ENCODE measurements at regions not wholly inside any gene's neighbourhood (a gene's known extent, or its start where the extent isn't known, plus 50 kb on each side); places are given as distances from the start of the nearest gene placed in this dataset.
A peak's percentile ranks its signal among the peaks of the same experiment; 100 is the strongest.

- peaks cover 15% of the 10 kb centered on the region for H3K4me1 Mint-ChIP-seq (ENCODE audit: unreplicated experiment)
- no peak overlapping the region for H3K4me3 Mint-ChIP-seq (ENCODE audit: unreplicated experiment)
- H3K27me3 Mint-ChIP-seq (ENCODE audit: unreplicated experiment) = peaks cover 55% of the 10 kb centered on the region
- no peaks in the 10 kb centered on the region for H3K9me3 Mint-ChIP-seq (ENCODE audit: unreplicated experiment)
- TF ChIP-seq CTCF (IDR thresholded peaks at IDR 0.05) = no peak
- H3K36me3 Mint-ChIP-seq (ENCODE audit: unreplicated experiment) = peaks cover 1% of the 10 kb centered on the region
- H3K27ac Mint-ChIP-seq (ENCODE audit: unreplicated experiment) = no peak overlapping the region
- DNase-seq (ENCODE audit: extremely low spot score, unreplicated experiment) = no peak
These were observed 320.4 kb upstream of the PROK2 start for GRCh38 chr3:72105306-72105705.

DNA sequence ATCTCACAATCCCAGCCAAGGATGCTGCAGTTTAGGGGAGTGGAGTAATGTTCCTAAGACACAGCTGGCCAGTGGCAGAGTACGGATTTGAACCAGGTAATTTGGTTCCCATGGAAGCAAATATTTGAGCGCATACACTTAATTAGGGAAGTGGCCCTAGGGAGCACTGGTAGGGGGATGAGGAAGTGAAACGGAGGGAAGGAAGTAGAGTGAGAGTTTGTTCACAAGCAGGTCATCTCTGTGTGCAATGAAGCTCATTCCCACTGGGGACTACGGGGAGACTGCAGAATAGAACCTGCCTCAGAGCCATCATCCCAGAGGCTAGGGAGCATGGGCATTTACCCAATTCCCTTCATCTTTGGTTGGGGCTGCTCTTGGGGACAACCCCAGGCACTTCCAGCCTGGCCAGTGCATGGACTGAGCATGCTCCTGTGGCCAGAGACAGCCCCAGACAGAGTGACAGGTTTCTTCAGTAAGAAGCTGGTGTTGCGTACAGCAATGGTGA, 317.2 kb upstream of the PROK2 start:
- Mint-ChIP-seq H3K36me3 (ENCODE audit: unreplicated experiment) (no peaks in the 10 kb centered on the region), H3K27ac (ENCODE audit: unreplicated experiment) (no peak overlapping the region), H3K9me3 (ENCODE audit: unreplicated experiment) (no peaks in the 10 kb centered on the region), H3K4me1 (ENCODE audit: unreplicated experiment) (peaks cover 15% of the 10 kb centered on the region), H3K27me3 (ENCODE audit: unreplicated experiment) (peaks cover 74% of the 10 kb centered on the region), H3K4me3 (ENCODE audit: unreplicated experiment) (no peak overlapping the region)
- TF ChIP-seq CTCF (IDR thresholded peaks at IDR 0.05) = no peak
- DNase-seq (ENCODE audit: extremely low spot score, unreplicated experiment) = no peak

GRCh38 chr3:72101494-72101893, 316.5 kb upstream of the PROK2 start:
- Mint-ChIP-seq H3K4me1 (ENCODE audit: unreplicated experiment) (peaks cover 15% of the 10 kb centered on the region), H3K36me3 (ENCODE audit: unreplicated experiment) (no peaks in the 10 kb centered on the region), H3K9me3 (ENCODE audit: unreplicated experiment) (no peaks in the 10 kb centered on the region), H3K4me3 (ENCODE audit: unreplicated experiment) (peak overlapping the region; percentile 68), H3K27ac (ENCODE audit: unreplicated experiment) (no peak overlapping the region), H3K27me3 (ENCODE audit: unreplicated experiment) (peaks cover 77% of the 10 kb centered on the region)
- DNase-seq (ENCODE audit: extremely low spot score, unreplicated experiment) = no peak
- TF ChIP-seq CTCF (IDR thresholded peaks at IDR 0.05) = no peak

DNA sequence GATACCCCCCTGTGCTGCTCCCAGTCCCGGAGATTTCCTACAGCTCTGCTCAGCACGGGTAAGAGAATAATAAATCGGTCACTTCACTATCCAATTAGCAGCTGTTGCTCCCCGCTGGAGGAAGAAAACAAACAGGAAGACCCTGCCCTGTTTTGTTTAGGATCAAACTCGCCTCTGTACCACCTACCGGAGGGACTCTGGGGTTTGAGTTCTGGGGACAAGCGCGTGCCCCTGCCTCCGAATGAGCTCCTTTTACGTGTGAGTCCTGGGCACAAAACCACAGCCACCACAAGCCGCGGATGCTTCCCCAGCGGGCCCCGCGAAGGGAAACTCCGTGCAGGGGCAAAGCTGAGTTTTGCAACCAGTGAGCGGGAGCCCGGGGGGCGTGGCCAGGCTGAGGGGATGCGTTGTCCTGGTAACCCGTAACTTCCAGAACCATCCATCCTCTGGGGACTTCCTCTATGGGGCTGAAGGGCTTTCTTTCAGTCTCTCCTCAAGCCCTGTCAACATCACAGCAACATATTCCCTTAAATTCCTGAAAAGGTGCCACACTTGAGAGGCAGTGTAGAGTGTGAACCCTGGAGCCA, 315.7 kb upstream of the PROK2 start:
- H3K27me3 Mint-ChIP-seq (ENCODE audit: unreplicated experiment) = peaks cover 75% of the 10 kb centered on the region
- DNase-seq (ENCODE audit: extremely low spot score, unreplicated experiment) = peak; percentile 92
- H3K9me3 Mint-ChIP-seq (ENCODE audit: unreplicated experiment) = no peaks in the 10 kb centered on the region
- peak overlapping the region; percentile 68 for H3K4me3 Mint-ChIP-seq (ENCODE audit: unreplicated experiment)
- H3K36me3 Mint-ChIP-seq (ENCODE audit: unreplicated experiment) = no peaks in the 10 kb centered on the region
- TF ChIP-seq CTCF (IDR thresholded peaks at IDR 0.05) = no peak
- peaks cover 15% of the 10 kb centered on the region for H3K4me1 Mint-ChIP-seq (ENCODE audit: unreplicated experiment)
- peak overlapping the region; percentile 53 for H3K27ac Mint-ChIP-seq (ENCODE audit: unreplicated experiment)

DNA sequence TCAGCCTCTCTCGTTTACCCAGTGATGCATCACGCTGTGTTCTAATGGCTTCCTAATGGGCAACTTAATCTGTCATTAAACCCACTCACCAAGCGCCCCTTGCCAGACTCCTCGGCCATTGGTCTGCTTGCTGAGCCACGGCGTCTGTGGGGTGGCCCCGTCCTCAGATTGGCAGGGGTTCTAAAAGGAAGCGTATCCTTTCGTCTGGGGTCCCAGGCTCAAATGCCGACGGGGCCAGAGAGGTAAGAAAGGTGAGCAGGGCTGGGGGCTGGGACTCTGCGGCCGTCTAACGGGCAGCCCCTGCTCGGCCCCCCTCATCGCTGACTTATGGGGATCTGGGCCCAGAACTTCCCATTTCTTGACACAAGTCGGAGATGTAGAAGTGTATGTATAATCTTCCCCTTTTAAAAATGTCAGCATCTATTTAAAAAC, 315.1 kb upstream of the PROK2 start:
- Mint-ChIP-seq H3K27ac (ENCODE audit: unreplicated experiment) (peak overlapping the region; percentile 53), H3K4me1 (ENCODE audit: unreplicated experiment) (peaks cover 15% of the 10 kb centered on the region), H3K4me3 (ENCODE audit: unreplicated experiment) (peak overlapping the region; percentile 68), H3K9me3 (ENCODE audit: unreplicated experiment) (no peaks in the 10 kb centered on the region), H3K36me3 (ENCODE audit: unreplicated experiment) (no peaks in the 10 kb centered on the region), H3K27me3 (ENCODE audit: unreplicated experiment) (peaks cover 70% of the 10 kb centered on the region)
- no peak for DNase-seq (ENCODE audit: extremely low spot score, unreplicated experiment)
- TF ChIP-seq CTCF (IDR thresholded peaks at IDR 0.05) = no peak

Data from osteocyte (in vitro differentiated cells).